ENCODE measurements at regions not wholly inside any gene's neighbourhood (a gene's known extent, or its start where the extent isn't known, plus 50 kb on each side); places are given as distances from the start of the nearest gene placed in this dataset.

DNA sequence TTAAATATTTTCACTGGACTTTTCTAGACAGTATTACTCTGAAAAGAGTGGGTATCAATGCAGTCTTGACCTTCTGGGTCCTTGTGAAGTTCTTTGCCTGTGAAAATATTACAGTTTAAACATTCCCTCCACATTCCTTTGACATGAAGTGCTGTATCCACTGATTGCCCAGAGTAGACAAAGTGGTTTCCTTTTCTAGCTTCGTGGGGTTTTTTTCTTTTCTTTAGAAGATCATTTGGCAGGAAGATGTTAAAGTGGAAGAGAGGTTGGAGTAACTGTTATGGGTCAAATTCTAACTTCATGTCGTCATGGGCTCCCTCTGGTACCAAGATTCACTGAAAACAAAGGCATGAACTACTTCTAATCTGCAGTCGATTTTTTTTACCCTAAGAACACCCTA, 496.9 kb downstream of the EPHA4 start:
- no peak overlapping the region for H3K27ac ChIP-seq
- TF ChIP-seq, protein P1, sequence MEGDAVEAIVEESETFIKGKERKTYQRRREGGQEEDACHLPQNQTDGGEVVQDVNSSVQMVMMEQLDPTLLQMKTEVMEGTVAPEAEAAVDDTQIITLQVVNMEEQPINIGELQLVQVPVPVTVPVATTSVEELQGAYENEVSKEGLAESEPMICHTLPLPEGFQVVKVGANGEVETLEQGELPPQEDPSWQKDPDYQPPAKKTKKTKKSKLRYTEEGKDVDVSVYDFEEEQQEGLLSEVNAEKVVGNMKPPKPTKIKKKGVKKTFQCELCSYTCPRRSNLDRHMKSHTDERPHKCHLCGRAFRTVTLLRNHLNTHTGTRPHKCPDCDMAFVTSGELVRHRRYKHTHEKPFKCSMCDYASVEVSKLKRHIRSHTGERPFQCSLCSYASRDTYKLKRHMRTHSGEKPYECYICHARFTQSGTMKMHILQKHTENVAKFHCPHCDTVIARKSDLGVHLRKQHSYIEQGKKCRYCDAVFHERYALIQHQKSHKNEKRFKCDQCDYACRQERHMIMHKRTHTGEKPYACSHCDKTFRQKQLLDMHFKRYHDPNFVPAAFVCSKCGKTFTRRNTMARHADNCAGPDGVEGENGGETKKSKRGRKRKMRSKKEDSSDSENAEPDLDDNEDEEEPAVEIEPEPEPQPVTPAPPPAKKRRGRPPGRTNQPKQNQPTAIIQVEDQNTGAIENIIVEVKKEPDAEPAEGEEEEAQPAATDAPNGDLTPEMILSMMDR (conservative IDR thresholded peaks at IDR 0.05) = no peak

DNA sequence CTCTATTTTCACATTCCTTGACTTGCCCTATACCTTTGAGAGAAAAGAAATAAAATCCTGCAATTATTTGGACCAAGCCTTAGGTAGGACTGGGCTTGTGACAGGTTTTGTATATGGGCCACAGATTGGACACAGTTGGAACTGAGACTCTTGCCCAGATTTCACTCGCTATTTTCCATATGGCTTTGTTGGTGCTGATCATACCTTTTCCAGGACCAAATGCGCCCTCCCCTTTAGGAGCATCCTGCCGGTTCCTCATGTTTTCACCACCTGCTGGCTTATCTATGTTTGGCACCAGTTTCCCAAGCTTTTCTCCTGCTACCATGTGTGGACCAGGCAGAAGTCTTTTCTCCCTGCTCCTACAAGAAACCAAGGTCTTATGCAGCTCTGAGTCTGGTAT, 494.9 kb downstream of the EPHA4 start:
- no peak overlapping the region for H3K27ac ChIP-seq
- TF ChIP-seq, protein P1 (conservative IDR thresholded peaks at IDR 0.05) = no peak

DNA sequence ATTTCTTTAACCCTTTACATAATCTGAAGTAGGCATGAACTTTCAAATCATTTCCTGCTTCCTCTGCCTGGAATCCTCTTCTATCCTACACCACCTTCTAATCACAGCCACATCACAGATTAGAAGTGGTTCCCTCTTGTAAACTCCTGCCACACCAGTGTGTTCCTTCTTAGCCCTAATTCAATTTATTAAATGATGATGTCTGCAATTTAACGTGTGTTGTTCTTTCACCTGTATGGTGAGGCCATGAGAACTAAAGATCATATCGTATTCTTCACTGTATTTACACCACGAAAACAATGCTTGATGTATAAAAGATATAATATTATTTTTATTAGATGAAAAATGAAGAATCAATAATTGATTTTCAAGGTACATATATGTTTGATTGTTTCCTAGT, 494.3 kb downstream of the EPHA4 start:
- TF ChIP-seq, protein P1 (conservative IDR thresholded peaks at IDR 0.05) = no peak
- H3K27ac ChIP-seq = no peak overlapping the region

DNA sequence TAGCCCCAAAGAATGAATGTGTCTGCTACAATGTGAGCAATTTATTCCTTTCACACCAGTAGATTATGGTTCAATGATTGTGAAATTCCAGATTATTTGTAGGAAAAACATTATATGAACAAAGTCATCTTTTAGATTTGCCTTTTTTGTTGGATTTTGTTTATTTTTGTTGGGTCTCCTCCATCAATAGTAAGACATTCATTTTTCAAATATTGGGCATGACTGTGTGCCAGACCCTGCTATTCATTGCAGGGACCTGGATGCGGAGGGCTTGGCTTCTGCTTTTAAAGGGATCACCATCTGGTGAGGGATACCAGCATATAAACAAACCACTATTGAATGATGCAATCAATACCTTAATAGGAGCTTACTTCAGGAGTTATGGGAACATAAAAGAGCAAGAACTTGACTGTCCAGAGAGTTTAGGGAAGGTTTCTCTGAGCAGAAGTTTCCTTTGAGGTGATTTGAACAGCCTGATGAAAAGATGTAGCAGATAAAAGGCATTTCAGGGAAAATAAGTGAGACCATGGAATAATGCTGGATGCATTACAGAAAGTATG, 486.7 kb downstream of the EPHA4 start:
- TF ChIP-seq, protein P1 (conservative IDR thresholded peaks at IDR 0.05) = no peak
- no peak overlapping the region for H3K27ac ChIP-seq

DNA sequence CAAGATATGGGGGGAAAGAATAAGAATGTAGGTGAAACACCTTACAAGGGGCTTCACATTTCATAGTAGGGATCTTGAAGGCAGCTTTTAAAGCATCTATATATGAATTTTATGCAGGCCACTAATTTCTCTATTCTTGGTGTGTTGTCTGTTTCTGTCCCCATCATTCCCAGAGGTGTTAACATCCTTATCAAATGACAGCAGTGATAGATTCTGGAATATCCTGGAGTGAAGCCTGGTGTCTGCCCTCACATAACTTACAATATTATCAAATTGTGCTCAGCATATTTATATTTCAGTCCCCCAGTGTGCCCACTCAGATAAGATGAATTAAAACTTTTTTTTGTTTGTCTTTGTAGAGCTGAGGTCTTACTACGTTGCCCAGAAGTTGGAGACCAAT, 486.2 kb downstream of the EPHA4 start:
- TF ChIP-seq, protein P1 (conservative IDR thresholded peaks at IDR 0.05) = no peak
- no peak overlapping the region for H3K27ac ChIP-seq

DNA sequence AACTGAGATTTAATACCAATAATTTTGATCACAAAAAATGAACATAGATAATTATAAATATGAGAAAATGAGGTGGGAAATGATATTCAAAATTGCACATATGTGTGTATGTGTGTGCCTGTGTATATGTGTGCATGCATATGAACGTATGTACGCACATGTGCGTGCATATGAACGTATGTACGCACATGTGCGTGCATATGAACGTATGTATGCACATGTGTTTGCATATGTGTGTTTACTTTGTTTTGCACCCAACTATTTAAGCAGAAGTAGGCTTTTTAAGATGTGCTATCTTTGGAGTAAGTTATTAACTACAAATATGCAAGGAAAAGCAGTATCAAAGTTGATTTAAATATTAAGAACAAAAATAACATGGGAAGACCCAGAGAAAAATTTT, 484.3 kb downstream of the EPHA4 start:
- TF ChIP-seq, protein P1 (conservative IDR thresholded peaks at IDR 0.05) = no peak
- no peak overlapping the region for H3K27ac ChIP-seq

DNA sequence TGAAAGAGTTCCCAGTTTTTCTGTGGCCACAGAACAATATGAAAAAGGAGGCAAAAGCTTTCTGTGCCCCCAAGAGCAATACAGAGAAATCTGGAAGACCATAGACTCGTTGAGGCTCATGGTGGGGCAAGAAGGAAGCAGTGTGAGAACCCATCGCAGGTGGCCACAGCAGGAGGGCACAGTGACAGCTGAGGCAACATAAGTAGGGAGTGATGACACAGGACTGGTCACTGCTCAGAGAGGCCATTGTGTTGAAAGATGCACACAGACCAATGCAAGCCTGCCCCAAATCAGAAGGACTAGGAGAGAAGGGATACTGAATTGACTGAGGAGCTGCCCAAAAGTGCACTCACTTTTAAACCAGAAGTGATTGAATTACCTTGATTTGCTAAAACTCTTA, 483.6 kb downstream of the EPHA4 start:
- TF ChIP-seq, protein P1 (conservative IDR thresholded peaks at IDR 0.05) = no peak
- no peak overlapping the region for H3K27ac ChIP-seq

Data from VCaP (cell line).